SK-MEL-5 (cell line): ENCODE measurements at regions not wholly inside any gene's neighbourhood (a gene's known extent, or its start where the extent isn't known, plus 50 kb on each side); places are given as distances from the start of the nearest gene placed in this dataset.
"Not testable (repeated sequence)": the region's sequence is repeated elsewhere in the genome, so short reads cannot be mapped to it uniquely, and the experiment has no call there.

Source experiments
- DNase-seq: peaks from one replicate; pipeline ENCODE4 v3.0.0-alpha.2; 2016; ENCODE audit warnings: low read depth, low spot score
- in situ Hi-C: cut with HindIII; loops from 2 replicates; pipeline ENCODE4 v1.10.0; 2016; ENCODE audit warnings: low sequenced_read_pairs, high pct_unique_total_duplicates, low pct_unique_long_range_greater_than_20kb

- peak; percentile 22 for DNase-seq
- in situ Hi-C loops = no loop called here
These were observed 1062.9 kb upstream of the EPHA6 start for GRCh38 chr3:95751509-95751908.

GRCh38 chr3:95752199-95752598 is 1062.2 kb upstream of the EPHA6 start:
- in situ Hi-C loops = no loop called here
- DNase-seq = peak; percentile 44

- no peak for DNase-seq
- in situ Hi-C loops = no loop called here
These were observed 1055.7 kb upstream of the EPHA6 start for GRCh38 chr3:95758707-95759106.

GRCh38 chr3:95759614-95760301 is 1054.6 kb upstream of the EPHA6 start:
- in situ Hi-C loops = no loop called here

DNA sequence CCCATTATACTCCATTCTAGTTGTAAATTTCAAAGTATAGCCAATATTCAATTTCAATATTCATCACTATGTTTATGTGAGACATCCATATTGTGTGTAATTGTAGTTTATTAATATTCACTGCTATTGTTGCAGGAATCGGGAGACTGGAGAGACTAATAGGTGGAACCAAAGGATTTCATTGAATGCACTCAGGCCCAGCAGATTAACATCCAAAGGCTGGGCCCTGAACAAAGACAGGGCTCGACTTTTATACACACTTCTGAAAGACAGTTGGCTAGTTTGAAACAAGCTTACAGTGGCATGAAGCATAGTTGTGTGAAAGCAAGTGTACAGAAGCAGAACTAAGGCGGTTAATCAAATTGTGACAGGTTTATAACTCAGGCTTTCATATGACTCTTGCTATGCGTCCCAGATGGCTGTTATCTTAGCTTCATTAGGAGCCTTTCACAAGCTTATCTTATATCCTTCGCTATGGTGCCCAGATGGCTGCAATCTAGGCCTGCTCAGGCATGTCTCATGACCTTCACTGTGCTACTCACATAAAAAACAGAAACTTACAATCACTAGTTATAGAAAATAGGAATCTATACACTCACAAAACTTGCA is 1038.8 kb upstream of the EPHA6 start:
- in situ Hi-C loops = no loop called here
- no peak for DNase-seq

More at GRCh38 chr3:95759614-95760301, 1054.6 kb upstream of the EPHA6 start:
- DNase-seq = no peak

- DNase-seq = no peak
- in situ Hi-C loops = no loop called here
These were observed 1032.8 kb upstream of the EPHA6 start for GRCh38 chr3:95781598-95781997.

DNA sequence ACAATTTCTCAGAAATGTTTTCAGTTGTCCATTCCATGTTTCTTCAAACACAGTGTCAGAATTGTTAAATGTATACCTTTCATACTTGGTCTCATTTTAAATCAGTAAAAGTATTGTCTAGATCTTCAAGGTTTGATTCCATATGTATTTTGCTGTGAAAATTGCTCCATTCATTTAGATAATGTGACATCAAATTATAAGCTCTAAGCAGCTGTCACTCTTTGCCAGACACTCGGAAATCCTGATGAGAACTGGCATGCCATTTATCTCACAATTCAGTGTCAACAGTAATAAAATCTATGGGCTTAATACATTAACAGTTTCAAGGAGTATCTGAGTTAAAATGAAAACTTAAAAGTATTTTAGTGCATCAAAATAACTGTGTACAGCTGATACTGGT is 1025.3 kb upstream of the EPHA6 start:
- in situ Hi-C loops = no loop called here
- no peak for DNase-seq

DNA sequence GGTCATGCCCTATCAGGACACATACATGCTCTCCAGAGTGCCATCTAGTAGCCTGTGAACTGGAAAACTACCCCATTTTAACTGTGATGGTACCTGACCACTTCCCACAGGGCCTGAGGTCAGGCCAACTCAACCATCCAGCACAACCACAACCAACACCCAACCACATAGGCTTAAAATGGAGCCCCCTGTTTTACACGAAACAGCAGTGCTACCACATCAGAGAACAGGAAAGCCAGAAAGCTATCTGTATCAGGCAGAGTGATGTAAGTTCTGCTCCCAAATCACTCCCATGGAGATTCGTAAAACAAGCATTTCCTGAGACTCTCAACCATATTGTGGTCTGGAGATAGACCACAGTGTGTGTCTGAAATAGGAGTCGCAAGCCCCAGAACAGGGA is 1017.3 kb upstream of the EPHA6 start:
- no peak for DNase-seq
- in situ Hi-C loops = no loop called here

GRCh38 chr3:95798628-95799027 is 1015.8 kb upstream of the EPHA6 start:
- in situ Hi-C loops = no loop called here
- no peak for DNase-seq

DNA sequence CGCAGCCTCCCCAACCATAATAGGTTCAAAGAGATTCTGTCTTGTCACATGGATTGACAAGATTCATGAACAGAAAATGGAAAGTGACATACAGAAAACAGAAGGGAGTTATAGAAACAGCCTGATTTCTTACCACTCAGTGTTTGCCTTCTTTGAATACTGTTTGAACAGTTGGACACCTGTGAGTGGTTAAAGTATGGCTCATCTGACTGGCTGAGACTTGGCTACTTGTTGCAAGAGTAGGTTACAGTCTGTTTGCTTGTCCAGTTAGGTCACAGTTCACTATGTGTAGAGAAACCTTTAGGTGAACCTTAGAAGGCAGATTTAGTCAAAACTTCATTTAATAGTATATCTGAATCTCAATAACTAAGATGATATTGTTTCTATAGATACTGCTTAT is 1003.9 kb upstream of the EPHA6 start:
- DNase-seq = no peak
- in situ Hi-C loops = no loop called here

DNA sequence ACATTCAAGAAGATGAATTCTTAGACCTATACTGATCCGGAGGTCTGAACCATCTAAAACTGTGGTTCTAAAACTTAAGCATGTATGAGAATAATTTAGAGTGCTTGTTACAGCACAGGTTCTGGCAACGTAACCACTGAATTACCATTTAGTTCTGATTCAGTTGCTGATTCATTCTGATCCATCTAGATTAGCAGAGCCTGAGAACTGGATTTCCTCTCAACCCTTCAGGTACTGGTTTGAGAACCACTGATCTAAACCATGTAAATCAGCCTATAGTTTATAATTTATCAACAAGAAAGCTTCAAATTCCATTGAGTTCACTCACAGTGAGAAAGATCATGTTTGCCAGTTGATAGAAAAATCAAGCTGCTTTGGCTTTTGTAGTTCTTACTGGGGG is 1001.1 kb upstream of the EPHA6 start:
- in situ Hi-C loops = no loop called here
- no peak for DNase-seq

DNA sequence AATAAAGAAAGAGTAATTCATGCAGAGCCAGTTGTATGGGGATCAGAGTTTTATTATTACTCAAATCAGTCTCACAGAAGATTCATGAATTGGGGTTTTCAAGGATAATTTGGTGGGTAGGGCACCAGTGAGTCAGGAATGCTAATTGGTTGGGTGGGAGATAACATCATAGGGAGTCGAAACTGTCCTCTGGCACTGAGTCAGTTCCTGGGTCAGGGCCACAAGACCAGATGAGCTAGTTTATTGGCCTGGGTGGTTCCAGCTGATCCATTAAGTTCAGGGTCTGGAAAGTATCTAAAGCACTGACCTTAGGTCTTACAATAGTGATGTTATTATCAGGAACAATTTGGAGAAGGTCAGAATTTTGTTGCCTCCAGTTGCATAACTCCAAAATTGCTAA is 998.6 kb upstream of the EPHA6 start:
- DNase-seq = no peak

DNA sequence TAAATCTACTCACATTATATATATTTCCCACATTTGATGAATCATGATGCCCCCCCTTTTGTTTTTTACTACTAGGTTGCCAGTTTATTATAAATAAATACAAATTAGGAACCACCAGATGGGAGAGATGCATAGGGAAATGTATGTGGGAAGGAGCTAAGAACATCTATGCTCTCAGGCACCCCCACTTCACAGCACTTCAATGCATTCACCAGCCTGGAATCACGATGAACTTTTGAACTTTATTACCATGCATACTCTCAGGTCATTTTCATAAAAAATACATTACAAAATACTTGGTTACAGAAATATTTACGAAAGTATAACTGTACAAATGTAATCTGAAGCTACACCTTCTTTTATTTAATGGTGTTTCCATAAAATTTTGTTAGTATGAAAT is 988.0 kb upstream of the EPHA6 start:
- in situ Hi-C loops = no loop called here
- no peak for DNase-seq

More for the DNA sequence above, 998.6 kb upstream of the EPHA6 start:
- in situ Hi-C loops = no loop called here

GRCh38 chr3:95832146-95832545 is 982.2 kb upstream of the EPHA6 start:
- no peak for DNase-seq
- in situ Hi-C loops = no loop called here

- DNase-seq, in situ Hi-C loops: not testable (repeated sequence)
These were observed 953.8 kb upstream of the EPHA6 start for GRCh38 chr3:95860628-95861027.

GRCh38 chr3:95883801-95884200 is 930.6 kb upstream of the EPHA6 start:
- in situ Hi-C loops = no loop called here
- no peak for DNase-seq

GRCh38 chr3:95886616-95887015 is 927.8 kb upstream of the EPHA6 start:
- DNase-seq = no peak
- in situ Hi-C loops = no loop called here

DNA sequence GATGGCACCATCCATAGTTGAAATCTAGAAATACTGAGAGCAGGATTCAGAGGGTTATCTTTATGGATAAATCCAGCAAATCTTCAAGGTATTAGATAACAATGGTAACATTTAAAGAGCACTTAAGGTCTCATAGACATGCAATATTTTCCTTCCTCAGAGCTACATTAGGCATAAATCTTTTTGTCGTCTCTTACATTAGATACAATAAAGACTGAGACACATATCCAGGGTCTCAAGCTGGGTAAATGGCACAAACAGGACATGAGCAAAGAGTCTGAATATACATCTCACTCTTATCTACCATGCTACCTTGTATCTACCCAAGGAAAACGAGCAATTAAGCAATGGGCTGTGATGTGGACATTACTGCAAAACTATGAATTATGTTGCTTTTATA is 927.3 kb upstream of the EPHA6 start:
- in situ Hi-C loops = no loop called here
- DNase-seq = no peak

DNA sequence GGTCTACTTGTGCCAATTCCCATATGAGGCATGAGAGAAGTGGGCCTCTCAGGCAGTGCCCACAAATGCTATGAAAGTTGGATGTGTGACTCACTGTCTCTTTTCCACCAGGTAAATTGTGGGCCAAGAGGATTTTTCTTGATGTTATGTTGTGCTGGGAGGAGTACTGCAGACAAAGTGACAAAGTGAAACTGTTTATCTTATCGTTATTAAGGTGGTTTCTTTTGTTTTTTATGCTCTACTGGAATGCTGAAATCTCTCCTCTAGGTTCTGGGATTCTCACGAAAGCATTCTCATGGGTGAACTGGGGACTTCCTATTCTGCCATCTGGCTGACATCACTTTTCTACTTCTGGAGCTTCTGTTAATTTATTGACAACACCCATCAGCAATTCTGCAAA is 919.6 kb upstream of the EPHA6 start:
- in situ Hi-C loops = no loop called here
- DNase-seq = no peak
